ENCODE measurements at regions not wholly inside any gene's neighbourhood (a gene's known extent, or its start where the extent isn't known, plus 50 kb on each side); places are given as distances from the start of the nearest gene placed in this dataset.
A peak's percentile ranks its signal among the peaks of the same experiment; 100 is the strongest.

GRCh38 chr20:53845980-53846379, 224.4 kb downstream of the BCAS1 start:
- Histone ChIP-seq H3K9me2 (replicated peaks; ENCODE audit: insufficient read depth, low read length) (no peaks in the 10 kb centered on the region), H3K27ac (ENCODE audit: low read depth, low read length) (no peak overlapping the region), H3K9me3 (ENCODE audit: insufficient read depth, low read length) (no peaks in the 10 kb centered on the region), H3K36me3 (ENCODE audit: low read length) (no peaks in the 10 kb centered on the region), H3K27me3 (ENCODE audit: low read length) (no peaks in the 10 kb centered on the region), H3K4me2 (ENCODE audit: low read depth, low read length, poor library complexity, severe bottlenecking) (no peak overlapping the region), H4K20me1 (ENCODE audit: low read depth, low read length) (no peaks in the 10 kb centered on the region), H2AFZ (ENCODE audit: low read depth, low read length, severe bottlenecking) (no peak overlapping the region), H3K4me3 (ENCODE audit: insufficient read depth, low read length, poor library complexity, severe bottlenecking) (no peak overlapping the region), H3K9ac (ENCODE audit: low read length) (no peak overlapping the region), H3F3A (ENCODE audit: insufficient read depth) (peaks cover 3% of the 10 kb centered on the region), H3K79me2 (ENCODE audit: insufficient read depth, low read length) (no peaks in the 10 kb centered on the region)
- TF ChIP-seq CTCF (IDR thresholded peaks at IDR 0.05; ENCODE audit: insufficient read depth, low read length, poor library complexity, severe bottlenecking) = no peak
- no peak for TF ChIP-seq EZH2phosphoT487 (conservative IDR thresholded peaks at IDR 0.05; ENCODE audit: low read length)

GRCh38 chr20:53844259-53844658, 226.1 kb downstream of the BCAS1 start:
- H3K9me2 ChIP-seq (replicated peaks; ENCODE audit: insufficient read depth, low read length) = no peaks in the 10 kb centered on the region
- no peaks in the 10 kb centered on the region for H3K79me2 ChIP-seq (ENCODE audit: insufficient read depth, low read length)
- peaks cover 10% of the 10 kb centered on the region for H3F3A ChIP-seq (ENCODE audit: insufficient read depth)
- no peaks in the 10 kb centered on the region for H3K9me3 ChIP-seq (ENCODE audit: insufficient read depth, low read length)
- H4K20me1 ChIP-seq (ENCODE audit: low read depth, low read length) = no peaks in the 10 kb centered on the region
- H3K9ac ChIP-seq (ENCODE audit: low read length) = no peak overlapping the region
- no peaks in the 10 kb centered on the region for H3K36me3 ChIP-seq (ENCODE audit: low read length)
- no peaks in the 10 kb centered on the region for H3K27me3 ChIP-seq (ENCODE audit: low read length)
- no peak for TF ChIP-seq CTCF (IDR thresholded peaks at IDR 0.05; ENCODE audit: insufficient read depth, low read length, poor library complexity, severe bottlenecking)
- TF ChIP-seq EZH2phosphoT487 (conservative IDR thresholded peaks at IDR 0.05; ENCODE audit: low read length) = no peak
- H3K27ac ChIP-seq (ENCODE audit: low read depth, low read length) = no peak overlapping the region
- no peak overlapping the region for H2AFZ ChIP-seq (ENCODE audit: low read depth, low read length, severe bottlenecking)
- no peak overlapping the region for H3K4me2 ChIP-seq (ENCODE audit: low read depth, low read length, poor library complexity, severe bottlenecking)
- no peak overlapping the region for H3K4me3 ChIP-seq (ENCODE audit: insufficient read depth, low read length, poor library complexity, severe bottlenecking)

- no peaks in the 10 kb centered on the region for H3K36me3 ChIP-seq (ENCODE audit: low read length)
- H3K4me3 ChIP-seq (ENCODE audit: insufficient read depth, low read length, poor library complexity, severe bottlenecking) = no peak overlapping the region
- H3K9me2 ChIP-seq (replicated peaks; ENCODE audit: insufficient read depth, low read length) = no peaks in the 10 kb centered on the region
- no peaks in the 10 kb centered on the region for H4K20me1 ChIP-seq (ENCODE audit: low read depth, low read length)
- no peak overlapping the region for H3K9ac ChIP-seq (ENCODE audit: low read length)
- H3F3A ChIP-seq (ENCODE audit: insufficient read depth) = peaks cover 10% of the 10 kb centered on the region
- no peak overlapping the region for H3K27ac ChIP-seq (ENCODE audit: low read depth, low read length)
- no peak overlapping the region for H3K4me2 ChIP-seq (ENCODE audit: low read depth, low read length, poor library complexity, severe bottlenecking)
- no peaks in the 10 kb centered on the region for H3K79me2 ChIP-seq (ENCODE audit: insufficient read depth, low read length)
- H2AFZ ChIP-seq (ENCODE audit: low read depth, low read length, severe bottlenecking) = no peak overlapping the region
- no peak for TF ChIP-seq EZH2phosphoT487 (conservative IDR thresholded peaks at IDR 0.05; ENCODE audit: low read length)
- H3K9me3 ChIP-seq (ENCODE audit: insufficient read depth, low read length) = no peaks in the 10 kb centered on the region
- no peaks in the 10 kb centered on the region for H3K27me3 ChIP-seq (ENCODE audit: low read length)
Measured at GRCh38 chr20:53843645-53844044, 226.7 kb downstream of the BCAS1 start.

GRCh38 chr20:53842301-53843099, 227.9 kb downstream of the BCAS1 start:
- Histone ChIP-seq H2AFZ (ENCODE audit: low read depth, low read length, severe bottlenecking) (no peak overlapping the region), H3K4me2 (ENCODE audit: low read depth, low read length, poor library complexity, severe bottlenecking) (no peak overlapping the region), H3K9me3 (ENCODE audit: insufficient read depth, low read length) (no peaks in the 10 kb centered on the region), H3K4me3 (ENCODE audit: insufficient read depth, low read length, poor library complexity, severe bottlenecking) (no peak overlapping the region), H3K27me3 (ENCODE audit: low read length) (no peaks in the 10 kb centered on the region), H3K36me3 (ENCODE audit: low read length) (no peaks in the 10 kb centered on the region), H3K9ac (ENCODE audit: low read length) (no peak overlapping the region), H3F3A (ENCODE audit: insufficient read depth) (peaks cover 10% of the 10 kb centered on the region), H3K79me2 (ENCODE audit: insufficient read depth, low read length) (no peaks in the 10 kb centered on the region), H4K20me1 (ENCODE audit: low read depth, low read length) (no peaks in the 10 kb centered on the region), H3K27ac (ENCODE audit: low read depth, low read length) (0 out of 2 replicates have a peak overlapping the region, but pooled peaks have one; percentile 12), H3K9me2 (replicated peaks; ENCODE audit: insufficient read depth, low read length) (no peaks in the 10 kb centered on the region)
- TF ChIP-seq EZH2phosphoT487 (conservative IDR thresholded peaks at IDR 0.05; ENCODE audit: low read length) = no peak
- no peak for TF ChIP-seq CTCF (IDR thresholded peaks at IDR 0.05; ENCODE audit: insufficient read depth, low read length, poor library complexity, severe bottlenecking)

Measured in SU-DHL-6 (cell line).